AG10803 (cell line): ENCODE measurements at regions not wholly inside any gene's neighbourhood (a gene's known extent, or its start where the extent isn't known, plus 50 kb on each side); places are given as distances from the start of the nearest gene placed in this dataset.

Experiments
- DNase-seq: peaks from one replicate; pipeline ENCODE4 v3.0.0; 2010; ENCODE audit warnings: low read depth
- H3K4me3 ChIP-seq: 2 replicates; pipeline ENCODE4 v1.5.1; 2011; ENCODE audit warnings: mild to moderate bottlenecking, low read length, control low read depth
- TF ChIP-seq, protein P1 (sequence below): conservative IDR thresholded peaks from 2 replicates; pipeline ENCODE4 v1.5.1; 2011; ENCODE audit warnings: mild to moderate bottlenecking, low read length, control low read depth, inconsistent platforms

DNA sequence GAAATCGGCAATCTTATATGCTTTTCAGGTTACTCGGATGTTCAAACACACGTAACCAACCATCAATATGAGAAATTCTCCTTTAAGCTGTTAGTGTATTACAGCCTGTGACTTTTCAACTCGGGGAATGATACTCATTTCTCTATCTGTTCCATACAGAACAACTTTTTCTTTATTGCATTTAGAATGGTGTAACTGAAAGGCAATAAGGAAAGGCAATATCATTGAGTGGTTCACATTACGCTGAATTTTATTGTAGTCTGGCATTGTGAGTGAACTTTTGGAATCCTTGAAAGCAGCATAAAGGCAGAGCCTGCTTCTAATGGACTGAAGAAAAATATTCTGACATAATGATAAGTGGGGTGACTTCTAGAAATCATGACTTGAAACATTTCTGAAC, 54.4 kb upstream of the MEF2C start:
- no peak for DNase-seq
- TF ChIP-seq, protein P1, sequence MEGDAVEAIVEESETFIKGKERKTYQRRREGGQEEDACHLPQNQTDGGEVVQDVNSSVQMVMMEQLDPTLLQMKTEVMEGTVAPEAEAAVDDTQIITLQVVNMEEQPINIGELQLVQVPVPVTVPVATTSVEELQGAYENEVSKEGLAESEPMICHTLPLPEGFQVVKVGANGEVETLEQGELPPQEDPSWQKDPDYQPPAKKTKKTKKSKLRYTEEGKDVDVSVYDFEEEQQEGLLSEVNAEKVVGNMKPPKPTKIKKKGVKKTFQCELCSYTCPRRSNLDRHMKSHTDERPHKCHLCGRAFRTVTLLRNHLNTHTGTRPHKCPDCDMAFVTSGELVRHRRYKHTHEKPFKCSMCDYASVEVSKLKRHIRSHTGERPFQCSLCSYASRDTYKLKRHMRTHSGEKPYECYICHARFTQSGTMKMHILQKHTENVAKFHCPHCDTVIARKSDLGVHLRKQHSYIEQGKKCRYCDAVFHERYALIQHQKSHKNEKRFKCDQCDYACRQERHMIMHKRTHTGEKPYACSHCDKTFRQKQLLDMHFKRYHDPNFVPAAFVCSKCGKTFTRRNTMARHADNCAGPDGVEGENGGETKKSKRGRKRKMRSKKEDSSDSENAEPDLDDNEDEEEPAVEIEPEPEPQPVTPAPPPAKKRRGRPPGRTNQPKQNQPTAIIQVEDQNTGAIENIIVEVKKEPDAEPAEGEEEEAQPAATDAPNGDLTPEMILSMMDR, result no peak
- H3K4me3 ChIP-seq, result no peak overlapping the region

DNA sequence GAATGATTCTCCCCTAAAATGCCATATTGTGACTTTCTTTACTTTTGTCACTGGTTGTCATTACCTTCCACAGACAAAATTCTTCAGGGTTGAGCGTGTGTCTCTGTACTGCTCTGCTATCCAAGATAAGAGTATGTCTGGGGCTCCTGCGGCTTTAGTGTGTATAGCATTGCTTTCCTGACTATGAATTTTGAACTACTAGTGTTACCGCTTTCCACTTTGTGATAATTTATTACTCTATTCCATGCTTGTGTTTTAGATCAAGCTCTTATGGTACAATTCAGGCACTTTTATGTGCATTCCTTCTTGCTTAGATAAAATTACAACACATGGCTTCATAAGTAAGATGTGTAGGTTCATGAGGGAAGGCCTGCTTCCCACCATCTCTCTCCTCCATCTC, 51.5 kb upstream of the MEF2C start:
- DNase-seq, result no peak
- H3K4me3 ChIP-seq, result no peak overlapping the region
- TF ChIP-seq, protein P1, result no peak
